Bronchial epithelial cell (primary cell): ENCODE measurements at regions not wholly inside any gene's neighbourhood (a gene's known extent, or its start where the extent isn't known, plus 50 kb on each side); places are given as distances from the start of the nearest gene placed in this dataset.
A peak's percentile ranks its signal among the peaks of the same experiment; 100 is the strongest.
"Not testable (repeated sequence)": the region's sequence is repeated elsewhere in the genome, so short reads cannot be mapped to it uniquely, and the experiment has no call there.

Source experiments
- DNase-seq: peaks from one replicate; pipeline ENCODE4 v3.0.0-alpha.2; 2010; ENCODE audit warnings: low read depth
- FAIRE-seq: peaks from 2 replicates; lab custom pipeline; 2011; peaks lifted over from hg19 to GRCh38; lab: Jason Lieb, UNC
- H3K27me3 ChIP-seq: 2 replicates; pipeline ENCODE4 v1.5.1; 2011; ENCODE audit warnings: low read length; ENCODE audit not compliant: control insufficient read depth, insufficient read depth
- H3K36me3 ChIP-seq: 2 replicates; pipeline ENCODE4 v1.5.1; 2011; ENCODE audit warnings: low read length; ENCODE audit not compliant: control insufficient read depth, insufficient read depth
- H3K4me3 ChIP-seq: 2 replicates; pipeline ENCODE4 v1.5.1; 2011; ENCODE audit warnings: mild to moderate bottlenecking, low read depth, low read length, control low read depth
- CTCF ChIP-seq: IDR thresholded peaks from 2 replicates; pipeline ENCODE4 v1.5.1; 2011; ENCODE audit warnings: mild to moderate bottlenecking, moderate library complexity, low read length, control low read depth, inconsistent platforms; ENCODE audit not compliant: insufficient read depth, severe bottlenecking

- no peak for DNase-seq
- H3K4me3 ChIP-seq, result no peak overlapping the region
- no peak for FAIRE-seq
- H3K36me3 ChIP-seq, result no peaks in the 10 kb centered on the region
- no peaks in the 10 kb centered on the region for H3K27me3 ChIP-seq
- no peak for TF ChIP-seq CTCF
Observed at GRCh38 chr18:26628017-26628416, 79.7 kb upstream of the KCTD1 start.

- TF ChIP-seq CTCF, result no peak
- Histone ChIP-seq H3K4me3 (no peak overlapping the region), H3K36me3 (no peaks in the 10 kb centered on the region), H3K27me3 (no peaks in the 10 kb centered on the region)
- DNase-seq, result no peak
- no peak for FAIRE-seq
Observed at GRCh38 chr18:26624443-26624842, 76.1 kb upstream of the KCTD1 start.

- H3K27me3 ChIP-seq, H3K36me3 ChIP-seq, H3K4me3 ChIP-seq, DNase-seq, FAIRE-seq: not testable (repeated sequence)
Observed at GRCh38 chr18:26623314-26623713, 75.0 kb upstream of the KCTD1 start.

GRCh38 chr18:26621161-26622026, 73.0 kb upstream of the KCTD1 start:
- Histone ChIP-seq H3K27me3 (no peaks in the 10 kb centered on the region), H3K36me3 (no peaks in the 10 kb centered on the region), H3K4me3 (no peak overlapping the region)
- FAIRE-seq (no peak), DNase-seq (peak; percentile 30)
- peak; percentile 73 for TF ChIP-seq CTCF

- Histone ChIP-seq H3K4me3 (no peak overlapping the region), H3K36me3 (no peaks in the 10 kb centered on the region), H3K27me3 (no peaks in the 10 kb centered on the region)
- no peak for TF ChIP-seq CTCF
- FAIRE-seq, result no peak
- DNase-seq, result no peak
Observed at GRCh38 chr18:26619350-26619749, 71.0 kb upstream of the KCTD1 start.

- Histone ChIP-seq H3K36me3 (no peaks in the 10 kb centered on the region), H3K27me3 (no peaks in the 10 kb centered on the region), H3K4me3 (no peak overlapping the region)
- no peak for DNase-seq
- TF ChIP-seq CTCF, result no peak
- FAIRE-seq, result no peak
Observed at GRCh38 chr18:26618135-26618534, 69.8 kb upstream of the KCTD1 start.
